GM23338 (cell line): ENCODE measurements at regions not wholly inside any gene's neighbourhood (a gene's known extent, or its start where the extent isn't known, plus 50 kb on each side); places are given as distances from the start of the nearest gene placed in this dataset.

ENCODE experiments used
- ATAC-seq: fragments of 200-7000 bp; cut with Tn5 transposase; 3 replicates; pipeline ENCODE4 v1.9.1; 2020
- DNase-seq: peaks from one replicate; pipeline ENCODE4 v3.0.0-alpha.2; 2015; ENCODE audit warnings: low spot score
- H2AFZ ChIP-seq: fragments of 200-600 bp; sonication (generic); 2 replicates; pipeline ENCODE4 v1.8.0; 2016; ENCODE audit warnings: antibody characterized with exemption, mild to moderate bottlenecking, moderate library complexity
- H3F3A ChIP-seq: fragments of 200-600 bp; sonication (generic); replicated peaks from 2 replicates; pipeline ENCODE4 v1.8.0; 2017; ENCODE audit warnings: antibody characterized with exemption, mixed run types, low read depth
- H3K27ac ChIP-seq: fragments of 200-600 bp; sonication (generic); 2 replicates; pipeline ENCODE4 v1.6.1; 2016; ENCODE audit warnings: low read depth
- H3K27me3 ChIP-seq: fragments of 200-600 bp; sonication (generic); 2 replicates; pipeline ENCODE4 v1.8.0; 2016; ENCODE audit warnings: mild to moderate bottlenecking, mixed run types, moderate library complexity; ENCODE audit not compliant: insufficient read depth
- H3K36me3 ChIP-seq: fragments of 200-600 bp; sonication (generic); 2 replicates; pipeline ENCODE4 v1.8.0; 2016; ENCODE audit warnings: mild to moderate bottlenecking; ENCODE audit not compliant: insufficient read depth
- H3K4me1 ChIP-seq: fragments of 200-600 bp; sonication (generic); 2 replicates; pipeline ENCODE4 v1.8.0; 2016; ENCODE audit warnings: mild to moderate bottlenecking, moderate library complexity; ENCODE audit not compliant: insufficient read depth
- H3K4me2 ChIP-seq: fragments of 200-600 bp; sonication (generic); 2 replicates; pipeline ENCODE4 v1.7.1; 2017; ENCODE audit warnings: mixed run types
- H3K4me3 ChIP-seq: fragments of 200-600 bp; sonication (generic); 2 replicates; pipeline ENCODE4 v1.6.1; 2016; ENCODE audit warnings: mixed run types
- H3K79me2 ChIP-seq: fragments of 200-600 bp; sonication (generic); replicated peaks from 2 replicates; pipeline ENCODE4 v1.8.0; 2017; ENCODE audit warnings: mild to moderate bottlenecking; ENCODE audit not compliant: insufficient read depth
- H3K9me2 ChIP-seq: fragments of 200-600 bp; sonication (generic); 2 replicates; pipeline ENCODE4 v1.8.0; 2017; ENCODE audit not compliant: insufficient read depth
- H4K20me1 ChIP-seq: fragments of 200-600 bp; sonication (generic); replicated peaks from 2 replicates; pipeline ENCODE4 v1.8.0; 2017; ENCODE audit warnings: mild to moderate bottlenecking; ENCODE audit not compliant: insufficient read depth
- H3K27ac Mint-ChIP-seq: 2 replicates; pipeline ENCODE4 v1.8.0; 2020; ENCODE audit warnings: inconsistent platforms, mild to moderate bottlenecking, moderate library complexity, mixed read lengths
- H3K27me3 Mint-ChIP-seq: 3 replicates; pipeline ENCODE4 v1.8.0; 2022; ENCODE audit warnings: low read depth, mild to moderate bottlenecking, moderate library complexity, mixed read lengths, inconsistent platforms; ENCODE audit not compliant: insufficient read depth, poor library complexity
- H3K36me3 Mint-ChIP-seq: 3 replicates; pipeline ENCODE4 v1.8.0; 2021; ENCODE audit warnings: low read depth, mild to moderate bottlenecking, inconsistent platforms, moderate library complexity, mixed read lengths
- H3K4me1 Mint-ChIP-seq: 3 replicates; pipeline ENCODE4 v1.8.0; 2020; ENCODE audit warnings: mild to moderate bottlenecking, inconsistent platforms, mixed read lengths
- H3K4me3 Mint-ChIP-seq: 3 replicates; pipeline ENCODE4 v1.8.0; 2021; ENCODE audit warnings: moderate library complexity, mild to moderate bottlenecking, inconsistent platforms, mixed read lengths
- H3K9me3 Mint-ChIP-seq: 3 replicates; pipeline ENCODE4 v1.8.0; 2020; ENCODE audit warnings: moderate library complexity, mild to moderate bottlenecking, inconsistent platforms, mixed read lengths
- CREB1 ChIP-seq: fragments of 250-450 bp; sonication (Bioruptor Pico); IDR thresholded peaks from 2 replicates; pipeline ENCODE4 v1.5.0; 2020; ENCODE audit warnings: low read depth, mild to moderate bottlenecking, moderate library complexity
- EZH2 ChIP-seq: fragments of 200-600 bp; sonication (generic); IDR thresholded peaks from one replicate; pipeline ENCODE4 v1.8.0; 2017; ENCODE audit warnings: antibody characterized with exemption, mild to moderate bottlenecking, low read depth; ENCODE audit not compliant: unreplicated experiment
- EZH2phosphoT487 ChIP-seq: fragments of 200-600 bp; sonication (generic); IDR thresholded peaks from one replicate; pipeline ENCODE4 v1.8.1; 2018; ENCODE audit warnings: antibody characterized with exemption; ENCODE audit not compliant: unreplicated experiment
- JUNB ChIP-seq: IDR thresholded peaks from one replicate; pipeline ENCODE4 v1.6.1; 2016; ENCODE audit warnings: antibody characterized with exemption; ENCODE audit not compliant: unreplicated experiment
- NANOG ChIP-seq: IDR thresholded peaks from 2 replicates; pipeline ENCODE4 v1.6.1; 2016; ENCODE audit warnings: antibody characterized with exemption, borderline replicate concordance
- POLR2AphosphoS5 ChIP-seq: IDR thresholded peaks from 2 replicates; pipeline ENCODE4 v1.6.1; 2016; ENCODE audit warnings: antibody characterized with exemption, low read depth
- STAT1 ChIP-seq: IDR thresholded peaks from one replicate; pipeline ENCODE4 v1.6.1; 2016; ENCODE audit warnings: antibody characterized with exemption; ENCODE audit not compliant: unreplicated experiment
- ZNF114 ChIP-seq: fragments of 250-450 bp; sonication (Bioruptor Pico); IDR thresholded peaks from 2 replicates; pipeline ENCODE4 v1.5.0; 2020; ENCODE audit warnings: mild to moderate bottlenecking, moderate library complexity
- ZNF331 ChIP-seq: fragments of 250-450 bp; sonication (Bioruptor Pico); IDR thresholded peaks from 2 replicates; pipeline ENCODE4 v1.5.0; 2020; ENCODE audit warnings: low read depth, mild to moderate bottlenecking, moderate library complexity
- TF ChIP-seq, protein P1 (sequence below): IDR thresholded peaks from one replicate; pipeline ENCODE4 v1.6.1; 2018; ENCODE audit warnings: antibody characterized with exemption; ENCODE audit not compliant: unreplicated experiment
- TF ChIP-seq, protein P2 (sequence below): IDR thresholded peaks from 2 replicates; pipeline ENCODE4 v1.6.1; 2016; ENCODE audit warnings: antibody characterized with exemption
- TF ChIP-seq, protein P3 (sequence below), 2 experiments: fragments of 200-600 bp in 1 of 2; sonication (generic) in 1 of 2; conservative IDR thresholded peaks; 2 replicates each; pipeline versions ENCODE4 v1.5.1 to v1.6.1; 2016 to 2017; ENCODE audit warnings: antibody characterized with exemption in 2 of 2, low read depth in 2 of 2, mild to moderate bottlenecking in 2 of 2, moderate library complexity in 1 of 2

DNA sequence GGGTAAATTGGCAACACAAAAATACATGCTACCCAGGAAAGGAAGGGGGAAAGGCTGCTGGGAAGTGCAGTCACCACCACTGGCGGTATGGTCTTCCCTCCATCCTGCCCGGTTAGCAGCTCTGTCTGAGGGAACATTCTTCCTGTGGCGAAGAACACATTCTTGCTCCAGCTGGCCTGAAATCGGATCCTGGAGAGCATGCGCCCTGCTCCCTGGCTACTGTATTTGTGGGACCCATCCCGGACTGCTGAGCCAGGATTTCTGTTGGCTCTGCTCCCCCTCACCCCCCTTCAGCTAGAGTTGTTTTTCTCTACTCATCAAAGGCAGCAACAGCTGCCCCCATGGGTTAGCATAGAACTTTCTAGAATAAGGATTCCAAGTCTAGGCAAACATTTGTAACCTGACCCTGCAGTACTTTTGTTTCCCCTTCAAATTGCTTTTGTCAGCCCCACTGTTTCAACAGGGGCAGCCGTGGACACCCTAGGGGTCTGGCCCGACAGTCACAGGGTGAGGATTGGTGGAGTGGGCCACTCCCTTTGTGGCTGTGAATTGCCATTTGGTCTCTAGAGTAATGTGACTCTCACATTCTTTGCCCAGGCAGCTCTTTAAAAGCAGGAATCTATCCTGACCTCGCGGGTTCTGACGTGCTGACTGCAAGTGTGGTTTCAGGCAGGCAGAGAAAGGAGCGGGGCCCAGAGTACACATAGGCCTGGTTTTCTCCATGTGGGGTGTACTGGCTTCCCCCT is 157.7 kb downstream of the TOMM20 start (continued):
- TF ChIP-seq, protein P1, sequence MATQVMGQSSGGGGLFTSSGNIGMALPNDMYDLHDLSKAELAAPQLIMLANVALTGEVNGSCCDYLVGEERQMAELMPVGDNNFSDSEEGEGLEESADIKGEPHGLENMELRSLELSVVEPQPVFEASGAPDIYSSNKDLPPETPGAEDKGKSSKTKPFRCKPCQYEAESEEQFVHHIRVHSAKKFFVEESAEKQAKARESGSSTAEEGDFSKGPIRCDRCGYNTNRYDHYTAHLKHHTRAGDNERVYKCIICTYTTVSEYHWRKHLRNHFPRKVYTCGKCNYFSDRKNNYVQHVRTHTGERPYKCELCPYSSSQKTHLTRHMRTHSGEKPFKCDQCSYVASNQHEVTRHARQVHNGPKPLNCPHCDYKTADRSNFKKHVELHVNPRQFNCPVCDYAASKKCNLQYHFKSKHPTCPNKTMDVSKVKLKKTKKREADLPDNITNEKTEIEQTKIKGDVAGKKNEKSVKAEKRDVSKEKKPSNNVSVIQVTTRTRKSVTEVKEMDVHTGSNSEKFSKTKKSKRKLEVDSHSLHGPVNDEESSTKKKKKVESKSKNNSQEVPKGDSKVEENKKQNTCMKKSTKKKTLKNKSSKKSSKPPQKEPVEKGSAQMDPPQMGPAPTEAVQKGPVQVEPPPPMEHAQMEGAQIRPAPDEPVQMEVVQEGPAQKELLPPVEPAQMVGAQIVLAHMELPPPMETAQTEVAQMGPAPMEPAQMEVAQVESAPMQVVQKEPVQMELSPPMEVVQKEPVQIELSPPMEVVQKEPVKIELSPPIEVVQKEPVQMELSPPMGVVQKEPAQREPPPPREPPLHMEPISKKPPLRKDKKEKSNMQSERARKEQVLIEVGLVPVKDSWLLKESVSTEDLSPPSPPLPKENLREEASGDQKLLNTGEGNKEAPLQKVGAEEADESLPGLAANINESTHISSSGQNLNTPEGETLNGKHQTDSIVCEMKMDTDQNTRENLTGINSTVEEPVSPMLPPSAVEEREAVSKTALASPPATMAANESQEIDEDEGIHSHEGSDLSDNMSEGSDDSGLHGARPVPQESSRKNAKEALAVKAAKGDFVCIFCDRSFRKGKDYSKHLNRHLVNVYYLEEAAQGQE, result no peak
- TF ChIP-seq NANOG (no peak), ZNF114 (CRISPR knock-in tag) (no peak), EZH2 (no peak)
- TF ChIP-seq, protein P2, sequence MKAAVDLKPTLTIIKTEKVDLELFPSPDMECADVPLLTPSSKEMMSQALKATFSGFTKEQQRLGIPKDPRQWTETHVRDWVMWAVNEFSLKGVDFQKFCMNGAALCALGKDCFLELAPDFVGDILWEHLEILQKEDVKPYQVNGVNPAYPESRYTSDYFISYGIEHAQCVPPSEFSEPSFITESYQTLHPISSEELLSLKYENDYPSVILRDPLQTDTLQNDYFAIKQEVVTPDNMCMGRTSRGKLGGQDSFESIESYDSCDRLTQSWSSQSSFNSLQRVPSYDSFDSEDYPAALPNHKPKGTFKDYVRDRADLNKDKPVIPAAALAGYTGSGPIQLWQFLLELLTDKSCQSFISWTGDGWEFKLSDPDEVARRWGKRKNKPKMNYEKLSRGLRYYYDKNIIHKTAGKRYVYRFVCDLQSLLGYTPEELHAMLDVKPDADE, result no peak

DNA sequence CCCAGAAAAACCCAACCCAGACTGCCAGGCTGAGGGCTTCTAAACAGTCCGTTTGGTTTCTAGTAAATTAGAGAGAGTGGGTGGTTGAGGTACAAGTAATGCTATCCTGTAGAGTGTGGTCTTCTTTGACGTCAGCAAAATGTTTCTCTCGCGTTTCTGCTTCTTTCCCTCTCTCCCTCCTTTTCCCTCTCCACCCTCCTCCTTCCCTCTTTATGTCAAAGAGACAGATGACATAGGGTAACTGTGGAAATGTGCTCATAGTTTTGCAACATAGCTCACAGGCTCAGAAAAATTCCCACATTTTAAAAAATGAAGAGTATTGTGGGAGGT is 158.3 kb downstream of the TOMM20 start:
- peak overlapping the region; percentile 70 for H3K4me2 ChIP-seq
- peaks cover 40% of the 10 kb centered on the region for H3K4me1 Mint-ChIP-seq
- TF ChIP-seq CREB1 (CRISPR knock-in tag), result no peak
- TF ChIP-seq, protein P1, result no peak
- TF ChIP-seq EZH2, result no peak
- no peak for TF ChIP-seq POLR2AphosphoS5
- no peak for TF ChIP-seq EZH2phosphoT487
- TF ChIP-seq, protein P2, result no peak
- TF ChIP-seq JUNB, result no peak
- TF ChIP-seq, protein P3, sequence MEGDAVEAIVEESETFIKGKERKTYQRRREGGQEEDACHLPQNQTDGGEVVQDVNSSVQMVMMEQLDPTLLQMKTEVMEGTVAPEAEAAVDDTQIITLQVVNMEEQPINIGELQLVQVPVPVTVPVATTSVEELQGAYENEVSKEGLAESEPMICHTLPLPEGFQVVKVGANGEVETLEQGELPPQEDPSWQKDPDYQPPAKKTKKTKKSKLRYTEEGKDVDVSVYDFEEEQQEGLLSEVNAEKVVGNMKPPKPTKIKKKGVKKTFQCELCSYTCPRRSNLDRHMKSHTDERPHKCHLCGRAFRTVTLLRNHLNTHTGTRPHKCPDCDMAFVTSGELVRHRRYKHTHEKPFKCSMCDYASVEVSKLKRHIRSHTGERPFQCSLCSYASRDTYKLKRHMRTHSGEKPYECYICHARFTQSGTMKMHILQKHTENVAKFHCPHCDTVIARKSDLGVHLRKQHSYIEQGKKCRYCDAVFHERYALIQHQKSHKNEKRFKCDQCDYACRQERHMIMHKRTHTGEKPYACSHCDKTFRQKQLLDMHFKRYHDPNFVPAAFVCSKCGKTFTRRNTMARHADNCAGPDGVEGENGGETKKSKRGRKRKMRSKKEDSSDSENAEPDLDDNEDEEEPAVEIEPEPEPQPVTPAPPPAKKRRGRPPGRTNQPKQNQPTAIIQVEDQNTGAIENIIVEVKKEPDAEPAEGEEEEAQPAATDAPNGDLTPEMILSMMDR (conservative IDR thresholded peaks at IDR 0.05; ENCODE audit: low read depth in 2 of 2), result no peak
- TF ChIP-seq STAT1, result no peak
- no peak for TF ChIP-seq ZNF331 (CRISPR knock-in tag)

More for the DNA sequence above, 158.3 kb downstream of the TOMM20 start:
- Histone ChIP-seq H3K27ac (peak overlapping the region; percentile 89), H3K9me2 (0 out of 2 replicates have a peak, but pooled peaks cover 2% of the 10 kb centered on the region), H3K27me3 (no peaks in the 10 kb centered on the region), H2AFZ (no peak overlapping the region), H3F3A (peaks cover 7% of the 10 kb centered on the region; the same call in 1 of the 2 replicates), H3K4me1 (peaks cover 19% of the 10 kb centered on the region), H4K20me1 (no peaks in the 10 kb centered on the region), H3K36me3 (no peaks in the 10 kb centered on the region), H3K79me2 (no peaks in the 10 kb centered on the region), H3K4me3 (peak overlapping the region; percentile 35)
- no peak; the same call in 2 of the 3 replicates for ATAC-seq
- Mint-ChIP-seq H3K9me3 (no peaks in the 10 kb centered on the region), H3K4me3 (peak overlapping the region; percentile 52), H3K36me3 (no peaks in the 10 kb centered on the region), H3K27me3 (peaks cover 7% of the 10 kb centered on the region), H3K27ac (peak overlapping the region; percentile 87)
- DNase-seq, result no peak
